A549 (cell line): ENCODE measurements at regions not wholly inside any gene's neighbourhood (a gene's known extent, or its start where the extent isn't known, plus 50 kb on each side); places are given as distances from the start of the nearest gene placed in this dataset.

Source experiments
- ATAC-seq, 2 experiments: fragments of 200-7000 bp in 1 of 2; fragments of >200 bp in 1 of 2; cut with Nextera tagmentation in 1 of 2; cut with Tn5 transposase in 1 of 2; 3 replicates each; pipeline versions ENCODE4 v1.8.0 to v1.9.1; 2018 to 2020; ENCODE audit warnings: mild to moderate bottlenecking in 1 of 2, moderate library complexity in 1 of 2
- CTCF ChIA-PET: fragments of 300-600 bp; sonication (Branson Sonifier 250); formaldehyde crosslinking; extraction: SDS; loops from one replicate; lab custom pipeline; 2021; ENCODE audit warnings: antibody characterized with exemption, inconsistent platforms; lab: Yijun Ruan, JAX
- POLR2A ChIA-PET: fragments of 350-600 bp; formaldehyde crosslinking; extraction: SDS; loops from one replicate; lab custom pipeline; 2021; ENCODE audit warnings: antibody characterized with exemption, inconsistent platforms; lab: Yijun Ruan, JAX
- DNase-seq, 2 experiments: peaks; one replicate each; pipeline versions ENCODE4 v3.0.0 to v3.0.0-alpha.2; 2011 to 2016; ENCODE audit warnings: low read depth in 1 of 2, low spot score in 1 of 2
- FAIRE-seq: peaks from 2 replicates; lab custom pipeline; 2011; peaks lifted over from hg19 to GRCh38; lab: Jason Lieb, UNC
- H3K27ac ChIP-seq, 2 experiments: fragments of >200 bp; sonication (Bioruptor Twin); formaldehyde crosslinking; 3 replicates each; pipeline ENCODE4 v1.5.1; 2016 to 2017
- H3K4me1 ChIP-seq: fragments of >200 bp; sonication (Bioruptor Twin); formaldehyde crosslinking; 3 replicates; pipeline ENCODE4 v1.6.1; 2016
- H3K4me2 ChIP-seq: fragments of >200 bp; sonication (Bioruptor Twin); formaldehyde crosslinking; 3 replicates; pipeline ENCODE4 v1.6.1; 2016
- H3K4me3 ChIP-seq: fragments of >200 bp; sonication (Bioruptor Twin); formaldehyde crosslinking; 3 replicates; pipeline ENCODE4 v1.5.1; 2016
- H3K9me3 ChIP-seq: fragments of >200 bp; sonication (Bioruptor Twin); formaldehyde crosslinking; 3 replicates; pipeline ENCODE4 v1.6.1; 2016
- ATOH8 ChIP-seq: fragments of 250-450 bp; sonication (Bioruptor Pico); IDR thresholded peaks from 2 replicates; pipeline ENCODE4 v1.5.0; 2020; ENCODE audit warnings: low read depth, mild to moderate bottlenecking, moderate library complexity
- BHLHE40 ChIP-seq: IDR thresholded peaks from 2 replicates; pipeline ENCODE4 v1.6.1; 2012; ENCODE audit warnings: low read depth, low read length, inconsistent platforms
- CEBPB ChIP-seq, 2 experiments: fragments of >200 bp in 1 of 2; sonication (Bioruptor Twin) in 1 of 2; formaldehyde crosslinking in 1 of 2; IDR thresholded peaks; 2 replicates each; pipeline ENCODE4 v1.6.1; 2012 to 2016
- CHD4 ChIP-seq: fragments of 200-600 bp; sonication (generic); IDR thresholded peaks from 2 replicates; pipeline ENCODE4 v1.6.1; 2016; ENCODE audit warnings: antibody characterized with exemption, mild to moderate bottlenecking, borderline replicate concordance
- E2F6 ChIP-seq: IDR thresholded peaks from 2 replicates; pipeline ENCODE4 v1.6.1; 2012; ENCODE audit warnings: low read depth, borderline replicate concordance
- EHF ChIP-seq: fragments of 250-450 bp; sonication (Bioruptor Pico); IDR thresholded peaks from 2 replicates; pipeline ENCODE4 v1.5.0; 2020; ENCODE audit warnings: mild to moderate bottlenecking
- EHMT2 ChIP-seq: fragments of 200-600 bp; sonication (generic); IDR thresholded peaks from 2 replicates; pipeline ENCODE4 v1.6.1; 2016; ENCODE audit warnings: antibody characterized with exemption, low read depth, mild to moderate bottlenecking, moderate library complexity
- FOSB ChIP-seq: fragments of 250-450 bp; sonication (Bioruptor Pico); IDR thresholded peaks from 2 replicates; pipeline ENCODE4 v1.5.0; 2020; ENCODE audit warnings: mild to moderate bottlenecking, moderate library complexity
- FOSL2 ChIP-seq, 2 experiments: fragments of 450-650 bp in 1 of 2; fragments of >200 bp in 1 of 2; sonication (Bioruptor Twin) in 1 of 2; formaldehyde crosslinking; IDR thresholded peaks; 2 replicates each; pipeline versions ENCODE4 v1.5.0 to v1.6.1; 2016 to 2020; ENCODE audit warnings: mild to moderate bottlenecking in 1 of 2, moderate library complexity in 1 of 2
- FOXS1 ChIP-seq: fragments of 250-450 bp; sonication (Bioruptor Pico); IDR thresholded peaks from 2 replicates; pipeline ENCODE4 v1.5.0; 2020; ENCODE audit warnings: mild to moderate bottlenecking, moderate library complexity
- HDAC2 ChIP-seq: fragments of 200-600 bp; sonication (generic); IDR thresholded peaks from 2 replicates; pipeline ENCODE4 v1.6.1; 2016
- HEYL ChIP-seq: fragments of 250-450 bp; sonication (Bioruptor Pico); IDR thresholded peaks from 2 replicates; pipeline ENCODE4 v1.8.0; 2021; ENCODE audit warnings: mild to moderate bottlenecking, moderate library complexity
- HMGXB4 ChIP-seq: fragments of 250-450 bp; sonication (Bioruptor Pico); IDR thresholded peaks from 2 replicates; pipeline ENCODE4 v1.5.0; 2021; ENCODE audit warnings: mild to moderate bottlenecking, moderate library complexity, borderline replicate concordance
- HOXA7 ChIP-seq: fragments of 250-450 bp; sonication (Bioruptor Pico); IDR thresholded peaks from 2 replicates; pipeline ENCODE4 v1.5.0; 2020; ENCODE audit warnings: mild to moderate bottlenecking, moderate library complexity
- HOXB13 ChIP-seq: fragments of 250-450 bp; sonication (Bioruptor Pico); IDR thresholded peaks from 2 replicates; pipeline ENCODE4 v1.5.0; 2020; ENCODE audit warnings: low read depth, mild to moderate bottlenecking, moderate library complexity
- HOXB5 ChIP-seq: fragments of 250-450 bp; sonication (Bioruptor Pico); IDR thresholded peaks from 2 replicates; pipeline ENCODE4 v1.5.0; 2020; ENCODE audit warnings: mild to moderate bottlenecking, moderate library complexity
- KDM5A ChIP-seq: fragments of 200-600 bp; sonication (generic); IDR thresholded peaks from 2 replicates; pipeline ENCODE4 v1.6.1; 2016; ENCODE audit warnings: antibody characterized with exemption, mild to moderate bottlenecking
- MAFK ChIP-seq: fragments of 450-650 bp; IDR thresholded peaks from 2 replicates; pipeline ENCODE4 v1.6.1; 2014; ENCODE audit not compliant: partially characterized antibody
- MAZ ChIP-seq: fragments of 150-350 bp; IDR thresholded peaks from 2 replicates; pipeline ENCODE4 v1.6.1; 2014; ENCODE audit warnings: antibody characterized with exemption, low read depth, low read length, borderline replicate concordance
- MYC ChIP-seq: IDR thresholded peaks from 2 replicates; pipeline ENCODE4 v1.6.1; 2012; ENCODE audit warnings: mild to moderate bottlenecking, inconsistent platforms, low read length, improper control_type of control experiment, borderline replicate concordance
- NFE2L2 ChIP-seq: fragments of 150-350 bp; conservative IDR thresholded peaks from 2 replicates; pipeline ENCODE4 v1.6.1; 2014; ENCODE audit warnings: low read length
- NR3C1 ChIP-seq: fragments of >200 bp; sonication (Bioruptor Twin); formaldehyde crosslinking; IDR thresholded peaks from 3 replicates; pipeline ENCODE4 v1.6.1; 2017
- RCOR1 ChIP-seq: fragments of 150-350 bp; IDR thresholded peaks from 2 replicates; pipeline ENCODE4 v1.6.1; 2014; ENCODE audit warnings: antibody characterized with exemption, low read length, low read depth
- RFX5 ChIP-seq: fragments of 450-650 bp; IDR thresholded peaks from 2 replicates; pipeline ENCODE4 v1.7.1; 2014; ENCODE audit warnings: antibody characterized with exemption, mild to moderate bottlenecking, moderate library complexity
- RNF2 ChIP-seq: fragments of 200-600 bp; sonication (generic); IDR thresholded peaks from 2 replicates; pipeline ENCODE4 v1.6.1; 2016; ENCODE audit warnings: low read depth, mild to moderate bottlenecking, antibody characterized with exemption, moderate library complexity, borderline replicate concordance
- TFCP2L1 ChIP-seq: fragments of 250-450 bp; sonication (Bioruptor Pico); IDR thresholded peaks from 2 replicates; pipeline ENCODE4 v1.5.0; 2021; ENCODE audit warnings: mild to moderate bottlenecking
- USF2 ChIP-seq: fragments of 450-650 bp; IDR thresholded peaks from 2 replicates; pipeline ENCODE4 v1.6.1; 2014; ENCODE audit warnings: antibody characterized with exemption
- ZFP36 ChIP-seq: fragments of 450-650 bp; IDR thresholded peaks from 2 replicates; pipeline ENCODE4 v1.6.1; 2014; ENCODE audit warnings: borderline replicate concordance; ENCODE audit not compliant: partially characterized antibody
- ZNF302 ChIP-seq: fragments of 250-450 bp; sonication (Bioruptor Pico); IDR thresholded peaks from 2 replicates; pipeline ENCODE4 v1.9.0; 2021; ENCODE audit warnings: inconsistent platforms, mild to moderate bottlenecking, moderate library complexity
- ZSCAN20 ChIP-seq: fragments of 250-450 bp; sonication (Bioruptor Pico); IDR thresholded peaks from 2 replicates; pipeline ENCODE4 v1.8.0; 2022; ENCODE audit warnings: mild to moderate bottlenecking, moderate library complexity
- whole genome bisulfite sequencing: methylation state at CpG from one replicate; pipeline ENCODE4 v1.1.6; 2017; ENCODE audit errors: missing lambda C conversion rate; 5-methylcytosine and 5-hydroxymethylcytosine counted together

GRCh38 chr1:87765681-87766070 lies 437.0 kb downstream of the LMO4 start:
- H3K27ac ChIP-seq = no peak overlapping the region
- DNase-seq (peak in 1 of 2 experiments; percentile 15), FAIRE-seq (no peak), ATAC-seq (no peak)
- ChIA-PET CTCF (no interaction called here), POLR2A (no interaction called here)
- TF ChIP-seq RNF2 = no peak
- peaks cover 10% of the 10 kb centered on the region; the same call in 1 of the 3 replicates for H3K4me1 ChIP-seq
- H3K4me2 ChIP-seq = no peak overlapping the region
- 56% methylated on average over 1 of the region's 1 CpG for WGBS
- H3K4me3 ChIP-seq = no peak overlapping the region
- peaks cover 7% of the 10 kb centered on the region; the same call in 2 of the 3 replicates for H3K9me3 ChIP-seq

GRCh38 chr1:87766737-87767136 lies 438.1 kb downstream of the LMO4 start:
- CTCF ChIA-PET = no interaction called here
- TF ChIP-seq MAZ (no peak), E2F6 (no peak), RFX5 (no peak), ZNF302 (CRISPR knock-in tag) (no peak), ZSCAN20 (CRISPR knock-in tag) (no peak), FOSB (CRISPR knock-in tag) (no peak), BHLHE40 (no peak), FOSL2 (IDR thresholded peaks at IDR 0.05) (no peak), FOSL2 (CRISPR knock-in tag; IDR thresholded peaks at IDR 0.05) (no peak), CHD4 (no peak), FOXS1 (CRISPR knock-in tag) (no peak), HOXB13 (CRISPR knock-in tag) (no peak)
- H3K4me3 ChIP-seq = no peak overlapping the region
- ATAC-seq = peak in 1 of 2 experiments; percentile 73; a peak in 3 of 6 replicates
- peak; percentile 1 to 33 for DNase-seq
- FAIRE-seq = no peak
- H3K4me2 ChIP-seq = 0 out of 3 replicates have a peak overlapping the region, but pooled peaks have one; percentile 21
- H3K9me3 ChIP-seq = peaks cover 7% of the 10 kb centered on the region; the same call in 2 of the 3 replicates
- 47% methylated on average over 1 of the region's 1 CpG for WGBS
- POLR2A ChIA-PET = no interaction called here
- H3K27ac ChIP-seq = no peak overlapping the region; a peak in 1 of 6 replicates
- H3K4me1 ChIP-seq = peaks cover 10% of the 10 kb centered on the region; the same call in 1 of the 3 replicates

- ChIA-PET POLR2A (no interaction called here), CTCF (no interaction called here)
- FAIRE-seq (no peak), DNase-seq (no peak), ATAC-seq (no peak)
- Histone ChIP-seq H3K4me3 (no peak overlapping the region), H3K27ac (no peak overlapping the region), H3K4me2 (no peak overlapping the region), H3K9me3 (no peaks in the 10 kb centered on the region), H3K4me1 (no peaks in the 10 kb centered on the region)
- 90% methylated on average over 3 of the region's 3 CpGs for WGBS
- TF ChIP-seq USF2 = no peak
- no peak for TF ChIP-seq EHF (CRISPR knock-in tag)
- no peak for TF ChIP-seq FOXS1 (CRISPR knock-in tag)
- no peak for TF ChIP-seq NR3C1
- no peak for TF ChIP-seq HOXB5 (CRISPR knock-in tag)
- no peak for TF ChIP-seq ZFP36
- no peak for TF ChIP-seq HOXA7 (CRISPR knock-in tag)
- no peak for TF ChIP-seq HMGXB4 (CRISPR knock-in tag)
- no peak for TF ChIP-seq EHMT2
- TF ChIP-seq HDAC2 = no peak
- no peak for TF ChIP-seq MYC
- no peak for TF ChIP-seq KDM5A
- TF ChIP-seq MAFK = no peak
- TF ChIP-seq ATOH8 = no peak
- no peak for TF ChIP-seq CEBPB (IDR thresholded peaks at IDR 0.05)
- no peak for TF ChIP-seq NFE2L2
- TF ChIP-seq TFCP2L1 (CRISPR knock-in tag) = no peak
- no peak for TF ChIP-seq RCOR1
- TF ChIP-seq ZSCAN20 (CRISPR knock-in tag) = no peak
- TF ChIP-seq HEYL = no peak
These were observed 450.2 kb downstream of the LMO4 start for GRCh38 chr1:87778896-87779295.
